Loucy (cell line): ENCODE measurements at regions not wholly inside any gene's neighbourhood (a gene's known extent, or its start where the extent isn't known, plus 50 kb on each side); places are given as distances from the start of the nearest gene placed in this dataset.
"Not testable (repeated sequence)": the region's sequence is repeated elsewhere in the genome, so short reads cannot be mapped to it uniquely, and the experiment has no call there.

Experiments
- EZH2phosphoT487 ChIP-seq: fragments of 200-600 bp; IDR thresholded peaks from 2 replicates; pipeline ENCODE4 v1.6.1; 2018; ENCODE audit warnings: antibody characterized with exemption, mild to moderate bottlenecking, moderate library complexity, borderline replicate concordance
- TF ChIP-seq, protein P1 (sequence below): fragments of 200-600 bp; sonication (generic); conservative IDR thresholded peaks from 2 replicates; pipeline ENCODE4 v1.5.1; 2014; ENCODE audit warnings: mild to moderate bottlenecking, antibody characterized with exemption, low read length

DNA sequence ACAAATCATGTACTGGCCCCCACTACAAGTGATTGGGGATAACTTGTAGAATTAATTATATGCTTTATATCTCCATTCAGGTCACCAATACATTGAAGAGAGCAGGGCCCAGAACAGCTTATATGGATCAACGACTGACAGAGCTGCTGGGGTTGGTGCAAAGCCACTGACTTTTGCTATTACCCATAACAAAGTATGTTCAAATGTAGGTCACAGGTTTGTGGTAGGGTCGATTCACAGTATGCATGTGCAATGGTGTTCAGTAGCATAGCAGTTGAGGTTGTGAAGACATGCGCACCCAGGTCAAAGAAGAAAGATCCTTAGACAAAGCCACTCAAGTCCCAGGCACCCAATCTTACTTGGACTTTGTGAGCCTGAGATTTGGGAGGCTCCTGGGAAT, 110.6 kb downstream of the NBPF8 start:
- TF ChIP-seq, protein P1, sequence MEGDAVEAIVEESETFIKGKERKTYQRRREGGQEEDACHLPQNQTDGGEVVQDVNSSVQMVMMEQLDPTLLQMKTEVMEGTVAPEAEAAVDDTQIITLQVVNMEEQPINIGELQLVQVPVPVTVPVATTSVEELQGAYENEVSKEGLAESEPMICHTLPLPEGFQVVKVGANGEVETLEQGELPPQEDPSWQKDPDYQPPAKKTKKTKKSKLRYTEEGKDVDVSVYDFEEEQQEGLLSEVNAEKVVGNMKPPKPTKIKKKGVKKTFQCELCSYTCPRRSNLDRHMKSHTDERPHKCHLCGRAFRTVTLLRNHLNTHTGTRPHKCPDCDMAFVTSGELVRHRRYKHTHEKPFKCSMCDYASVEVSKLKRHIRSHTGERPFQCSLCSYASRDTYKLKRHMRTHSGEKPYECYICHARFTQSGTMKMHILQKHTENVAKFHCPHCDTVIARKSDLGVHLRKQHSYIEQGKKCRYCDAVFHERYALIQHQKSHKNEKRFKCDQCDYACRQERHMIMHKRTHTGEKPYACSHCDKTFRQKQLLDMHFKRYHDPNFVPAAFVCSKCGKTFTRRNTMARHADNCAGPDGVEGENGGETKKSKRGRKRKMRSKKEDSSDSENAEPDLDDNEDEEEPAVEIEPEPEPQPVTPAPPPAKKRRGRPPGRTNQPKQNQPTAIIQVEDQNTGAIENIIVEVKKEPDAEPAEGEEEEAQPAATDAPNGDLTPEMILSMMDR, result not testable (repeated sequence)
- not testable (repeated sequence) for TF ChIP-seq EZH2phosphoT487
